ENCODE measurements at regions not wholly inside any gene's neighbourhood (a gene's known extent, or its start where the extent isn't known, plus 50 kb on each side); places are given as distances from the start of the nearest gene placed in this dataset.

GRCh38 chr4:84381759-84382158, 117.3 kb downstream of the NKX6-1 start:
- no peak overlapping the region for H2BK20ac ChIP-seq (ENCODE audit: low read depth, low read length, poor library complexity, severe bottlenecking)
- TF ChIP-seq CTCF (conservative IDR thresholded peaks at IDR 0.05), result no peak
- no peak overlapping the region for H3T11ph ChIP-seq (ENCODE audit: low read length)
- H4K5ac ChIP-seq (ENCODE audit: insufficient read length, low read depth, low read length), result no peak overlapping the region
- no peak overlapping the region for H2AK5ac ChIP-seq (ENCODE audit: insufficient read length, low read length)
- no peak overlapping the region for H3K4me3 Mint-ChIP-seq
- H3K27ac ChIP-seq (ENCODE audit: insufficient read length, low read depth, low read length), result no peak overlapping the region
- no peaks in the 10 kb centered on the region for H3K9me3 ChIP-seq (ENCODE audit: control insufficient read depth, low read depth, low read length)
- H3K4me1 ChIP-seq (ENCODE audit: insufficient read depth, low read length), result peaks cover 10% of the 10 kb centered on the region; the same call in 1 of the 2 replicates
- H3K14ac ChIP-seq (ENCODE audit: insufficient read depth, low read length), result no peak overlapping the region
- peaks cover 82 to 87% of the 10 kb centered on the region in 2 experiments for H3K4me1 Mint-ChIP-seq
- H2BK5ac ChIP-seq (ENCODE audit: insufficient read length, low read length), result no peak overlapping the region
- H3K27me3 ChIP-seq (ENCODE audit: insufficient read depth, low read length), result peaks cover 16% of the 10 kb centered on the region; the same call in 1 of the 2 replicates
- no peak overlapping the region for H3K56ac ChIP-seq (ENCODE audit: insufficient read length, low read depth, low read length)
- H2AFZ ChIP-seq (ENCODE audit: low read length), result no peak overlapping the region
- H3K4me2 ChIP-seq (ENCODE audit: insufficient read depth, insufficient read length, low read length), result no peak overlapping the region
- no peak overlapping the region for H3K4ac ChIP-seq (ENCODE audit: low read depth, low read length)
- no peak overlapping the region for H4K91ac ChIP-seq (ENCODE audit: insufficient read length, low read depth, low read length)
- H3K79me1 ChIP-seq (ENCODE audit: insufficient read depth, low read depth, low read length, poor library complexity, severe bottlenecking), result no peaks in the 10 kb centered on the region
- no peaks in the 10 kb centered on the region for H3K23me2 ChIP-seq (ENCODE audit: insufficient read length, low read depth, low read length, poor library complexity, severe bottlenecking)
- no peak overlapping the region for H3K27ac Mint-ChIP-seq
- no peaks in the 10 kb centered on the region for H3K79me2 ChIP-seq (ENCODE audit: insufficient read depth, low read length)
- no peak overlapping the region for H2BK15ac ChIP-seq (ENCODE audit: low read depth, low read length)
- H2BK120ac ChIP-seq (ENCODE audit: low read depth, low read length, poor library complexity, severe bottlenecking), result no peak overlapping the region
- no peak overlapping the region for H3K9ac ChIP-seq (ENCODE audit: extremely low read depth, insufficient read length, low read length)
- no peak overlapping the region for H2BK12ac ChIP-seq (ENCODE audit: insufficient read length, low read depth, low read length)
- no peaks in the 10 kb centered on the region; a peak in 2 of 7 replicates for H3K36me3 Mint-ChIP-seq (ENCODE audit: insufficient read depth in 1 of 3, low read depth in 3 of 3)
- H4K8ac ChIP-seq (replicated peaks; ENCODE audit: insufficient read length, low read depth, low read length), result no peak overlapping the region
- H3K9me3 Mint-ChIP-seq, result no peaks in the 10 kb centered on the region; a peak in 1 of 5 replicates
- H3K23ac ChIP-seq (ENCODE audit: insufficient read length, low read depth, low read length), result no peak overlapping the region
- H3K18ac ChIP-seq (ENCODE audit: insufficient read length, low read depth, low read length), result no peak overlapping the region
- no peak for DNase-seq
- H3K27me3 Mint-ChIP-seq (ENCODE audit: low read depth), result peaks cover 50% of the 10 kb centered on the region
- H4K20me1 ChIP-seq (ENCODE audit: control insufficient read depth, insufficient read depth, insufficient read length), result no peaks in the 10 kb centered on the region
